Uterus (tissue), 3 donors: ENCODE measurements at regions not wholly inside any gene's neighbourhood (a gene's known extent, or its start where the extent isn't known, plus 50 kb on each side); places are given as distances from the start of the nearest gene placed in this dataset.
"Not testable (repeated sequence)": the region's sequence is repeated elsewhere in the genome, so short reads cannot be mapped to it uniquely, and the experiment has no call there.

Source experiments
- DNase-seq, 2 donors: peaks; one replicate each; pipeline ENCODE4 v3.0.0-alpha.2; 2019 to 2020
- H3K27ac ChIP-seq, 2 donors: fragments of 200-600 bp; sonication (generic); 1 replicate in 1 of 2; 2 replicates in 1 of 2; pipeline ENCODE4 v1.5.1; 2016 to 2018
- H3K27me3 ChIP-seq, 2 donors: fragments of 200-600 bp; sonication (generic); one replicate each; pipeline ENCODE4 v1.5.1; 2018 to 2019; ENCODE audit warnings: control low read depth in 1 of 2
- H3K36me3 ChIP-seq, 2 donors: fragments of 200-600 bp; sonication (generic); one replicate each; pipeline ENCODE4 v1.5.1; 2019; ENCODE audit warnings: control low read depth in 1 of 2
- H3K4me1 ChIP-seq, 2 donors: fragments of 200-600 bp; sonication (generic); one replicate each; pipeline ENCODE4 v1.5.1; 2018 to 2019; ENCODE audit warnings: control low read depth in 1 of 2
- H3K4me3 ChIP-seq, 2 donors: fragments of 200-600 bp; sonication (generic); 1 replicate in 1 of 2; 2 replicates in 1 of 2; pipeline ENCODE4 v1.5.1; 2018 to 2019; ENCODE audit warnings: mild to moderate bottlenecking in 1 of 2
- H3K9me3 ChIP-seq, 2 donors: fragments of 200-600 bp; sonication (generic); one replicate each; pipeline ENCODE4 v1.5.1; 2019; ENCODE audit warnings: control low read depth in 1 of 2
- CTCF ChIP-seq, 4 experiments: fragments of 200-600 bp in 2 of 4; fragments of 450-650 bp in 2 of 4; sonication (generic) in 2 of 4; IDR thresholded peaks; one replicate each; pipeline ENCODE4 v1.5.1; 2016 to 2019; ENCODE audit warnings: antibody characterized with exemption in 4 of 4, mild to moderate bottlenecking in 2 of 4, moderate library complexity in 1 of 4
- POLR2A ChIP-seq, 2 donors: fragments of 450-650 bp; IDR thresholded peaks; one replicate each; pipeline ENCODE4 v1.6.1; 2016; ENCODE audit warnings: antibody characterized with exemption in 2 of 2, mild to moderate bottlenecking in 1 of 2, moderate library complexity in 1 of 2
- intact Hi-C: fragments of 100-400 bp; cut with DNase I; formaldehyde crosslinking; loops from one replicate; pipeline ENCODE4 v1.15.1; 2023; ENCODE audit warnings: low total_unique reads
- donor health status: DM: yes; HTN: yes; CAD: no.

GRCh38 chr12:19915392-19916195 lies 452.7 kb upstream of the PDE3A start:
- Histone ChIP-seq H3K4me1 (no peaks in the 10 kb centered on the region), H3K27me3 (no peaks in the 10 kb centered on the region), H3K9me3 (no peaks in the 10 kb centered on the region), H3K36me3 (no peaks in the 10 kb centered on the region), H3K4me3 (no peak overlapping the region), H3K27ac (no peak overlapping the region)
- peak; percentile 52 to 67 (median 60) for TF ChIP-seq CTCF (IDR thresholded peaks at IDR 0.05)
- no peak for TF ChIP-seq POLR2A (IDR thresholded peaks at IDR 0.05)
- no peak for DNase-seq
- intact Hi-C loops: no loop called here

GRCh38 chr12:19916196-19916753 lies 452.1 kb upstream of the PDE3A start:
- no peaks in the 10 kb centered on the region for H3K4me1 ChIP-seq
- no peak overlapping the region for H3K4me3 ChIP-seq
- H3K27me3 ChIP-seq: no peaks in the 10 kb centered on the region
- DNase-seq: no peak
- H3K9me3 ChIP-seq: no peaks in the 10 kb centered on the region
- no peaks in the 10 kb centered on the region for H3K36me3 ChIP-seq
- intact Hi-C loops: no loop called here
- TF ChIP-seq CTCF (IDR thresholded peaks at IDR 0.05) (no peak), POLR2A (IDR thresholded peaks at IDR 0.05) (no peak)
- H3K27ac ChIP-seq: no peak overlapping the region

GRCh38 chr12:19916974-19917373 lies 451.4 kb upstream of the PDE3A start:
- no peaks in the 10 kb centered on the region for H3K27me3 ChIP-seq
- no peaks in the 10 kb centered on the region for H3K4me1 ChIP-seq
- DNase-seq: no peak
- no peak overlapping the region for H3K27ac ChIP-seq
- TF ChIP-seq POLR2A (IDR thresholded peaks at IDR 0.05): no peak
- no peak for TF ChIP-seq CTCF (IDR thresholded peaks at IDR 0.05)
- no peaks in the 10 kb centered on the region for H3K9me3 ChIP-seq
- H3K36me3 ChIP-seq: no peaks in the 10 kb centered on the region
- intact Hi-C loops: no loop called here
- H3K4me3 ChIP-seq: no peak overlapping the region

DNA sequence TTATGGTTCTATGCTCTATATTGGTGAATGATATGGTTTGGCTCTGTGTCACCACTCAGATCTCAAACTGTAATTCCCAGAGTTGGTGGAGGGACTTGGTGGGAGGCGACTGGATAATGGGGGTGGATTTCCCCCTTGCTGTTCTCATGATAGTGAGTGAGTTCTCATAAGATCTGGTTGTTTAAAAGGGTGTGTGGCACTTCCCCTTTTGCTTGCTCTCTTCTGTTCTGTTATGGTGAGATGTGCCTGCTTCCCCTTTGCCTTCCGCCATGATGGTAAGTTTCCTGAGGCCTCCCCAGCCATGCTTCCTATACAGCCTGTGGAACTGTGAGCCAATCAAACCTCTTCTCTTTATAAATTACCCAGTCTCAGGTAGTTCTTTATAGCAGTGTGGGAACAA lies 446.6 kb upstream of the PDE3A start:
- H3K36me3 ChIP-seq, DNase-seq, H3K27ac ChIP-seq, H3K27me3 ChIP-seq, H3K4me1 ChIP-seq, H3K4me3 ChIP-seq, intact Hi-C loops, H3K9me3 ChIP-seq: not testable (repeated sequence)

- Histone ChIP-seq H3K4me1 (no peaks in the 10 kb centered on the region), H3K9me3 (no peaks in the 10 kb centered on the region), H3K36me3 (no peaks in the 10 kb centered on the region), H3K27me3 (no peaks in the 10 kb centered on the region), H3K4me3 (no peak overlapping the region), H3K27ac (no peak overlapping the region)
- intact Hi-C loops: no loop called here
- DNase-seq: no peak
- TF ChIP-seq CTCF (IDR thresholded peaks at IDR 0.05) (no peak), POLR2A (IDR thresholded peaks at IDR 0.05) (no peak)
Observed at GRCh38 chr12:19922717-19923116, 445.6 kb upstream of the PDE3A start.
